ENCODE measurements at regions not wholly inside any gene's neighbourhood (a gene's known extent, or its start where the extent isn't known, plus 50 kb on each side); places are given as distances from the start of the nearest gene placed in this dataset.

- intact Hi-C loops (cut with DNase I): no loop called here
- no peak overlapping the region for H3K4me3 ChIP-seq
- no peaks in the 10 kb centered on the region for H3K27me3 ChIP-seq
- TF ChIP-seq POLR2A (IDR thresholded peaks at IDR 0.05; ENCODE audit: low read depth): no peak
- TF ChIP-seq CTCF (IDR thresholded peaks at IDR 0.05): no peak
- TF ChIP-seq EP300 (IDR thresholded peaks at IDR 0.05): no peak
- TF ChIP-seq POLR2AphosphoS5 (IDR thresholded peaks at IDR 0.05): no peak
- no peaks in the 10 kb centered on the region for H3K36me3 ChIP-seq
- H3K9me3 ChIP-seq: no peaks in the 10 kb centered on the region
- DNase-seq (ENCODE audit: extremely low spot score): no peak
- H3K4me1 ChIP-seq: no peaks in the 10 kb centered on the region
- no peak overlapping the region for H3K27ac ChIP-seq (replicated peaks in 1 of 4)
- WGBS: 77% methylated on average over 3 of the region's 3 CpGs
Observed at GRCh38 chr15:92770641-92771040, 115.1 kb upstream of the FAM174B start.

GRCh38 chr15:92772061-92772460, 116.5 kb upstream of the FAM174B start:
- Histone ChIP-seq H3K27me3 (no peaks in the 10 kb centered on the region), H3K27ac (replicated peaks in 1 of 4) (no peak overlapping the region), H3K4me3 (no peak overlapping the region), H3K36me3 (no peaks in the 10 kb centered on the region), H3K4me1 (no peaks in the 10 kb centered on the region), H3K9me3 (no peaks in the 10 kb centered on the region)
- DNase-seq (ENCODE audit: extremely low spot score): no peak
- no peak for TF ChIP-seq POLR2A (IDR thresholded peaks at IDR 0.05; ENCODE audit: low read depth)
- TF ChIP-seq EP300 (IDR thresholded peaks at IDR 0.05): no peak
- TF ChIP-seq CTCF (IDR thresholded peaks at IDR 0.05): no peak
- no peak for TF ChIP-seq POLR2AphosphoS5 (IDR thresholded peaks at IDR 0.05)
- 94% methylated on average over 9 of the region's 9 CpGs for WGBS
- intact Hi-C loops (cut with DNase I): no loop called here

- H3K4me1 ChIP-seq: no peaks in the 10 kb centered on the region
- DNase-seq (ENCODE audit: extremely low spot score): no peak
- TF ChIP-seq EP300 (IDR thresholded peaks at IDR 0.05) (no peak), POLR2AphosphoS5 (IDR thresholded peaks at IDR 0.05) (no peak)
- no peaks in the 10 kb centered on the region for H3K9me3 ChIP-seq
- no peak overlapping the region for H3K4me3 ChIP-seq
- H3K36me3 ChIP-seq: no peaks in the 10 kb centered on the region
- H3K27ac ChIP-seq (replicated peaks in 1 of 4): no peak overlapping the region
- 89% methylated on average over 24 of the region's 24 CpGs for WGBS
- intact Hi-C loops (cut with DNase I): no loop called here
- no peaks in the 10 kb centered on the region for H3K27me3 ChIP-seq
Observed at GRCh38 chr15:92772626-92773244, 117.2 kb upstream of the FAM174B start.

GRCh38 chr15:92773340-92773739, 117.8 kb upstream of the FAM174B start:
- TF ChIP-seq CTCF (IDR thresholded peaks at IDR 0.05): no peak
- TF ChIP-seq EP300 (IDR thresholded peaks at IDR 0.05): no peak
- no peak for TF ChIP-seq POLR2A (IDR thresholded peaks at IDR 0.05; ENCODE audit: low read depth)
- TF ChIP-seq POLR2AphosphoS5 (IDR thresholded peaks at IDR 0.05): no peak
- WGBS: 94% methylated on average over 6 of the region's 6 CpGs

GRCh38 chr15:92779874-92780273, 120.2 kb upstream of the CHD2 start:
- H3K27me3 ChIP-seq: no peaks in the 10 kb centered on the region
- TF ChIP-seq CTCF (IDR thresholded peaks at IDR 0.05) (no peak), POLR2AphosphoS5 (IDR thresholded peaks at IDR 0.05) (no peak), POLR2A (IDR thresholded peaks at IDR 0.05; ENCODE audit: low read depth) (no peak), EP300 (IDR thresholded peaks at IDR 0.05) (no peak)
- DNase-seq (ENCODE audit: extremely low spot score): no peak
- intact Hi-C loops (cut with DNase I): no loop called here
- H3K36me3 ChIP-seq: peaks cover 0 to 4% (median 0%) of the 10 kb centered on the region in 4 donors
- no peak overlapping the region for H3K4me3 ChIP-seq
- no peak overlapping the region for H3K27ac ChIP-seq (replicated peaks in 1 of 4)
- WGBS: 92% methylated on average over 1 of the region's 1 CpG
- no peaks in the 10 kb centered on the region for H3K9me3 ChIP-seq
- no peaks in the 10 kb centered on the region for H3K4me1 ChIP-seq

More at GRCh38 chr15:92773340-92773739, 117.8 kb upstream of the FAM174B start:
- no peaks in the 10 kb centered on the region for H3K9me3 ChIP-seq
- no peaks in the 10 kb centered on the region for H3K27me3 ChIP-seq
- H3K4me1 ChIP-seq: no peaks in the 10 kb centered on the region
- no peak overlapping the region for H3K27ac ChIP-seq (replicated peaks in 1 of 4)
- H3K36me3 ChIP-seq: no peaks in the 10 kb centered on the region
- no peak overlapping the region for H3K4me3 ChIP-seq
- DNase-seq (ENCODE audit: extremely low spot score): no peak
- intact Hi-C loops (cut with DNase I): no loop called here

All from esophagus muscularis mucosa (tissue), 4 donors.